GM04504 (cell line): ENCODE measurements at regions not wholly inside any gene's neighbourhood (a gene's known extent, or its start where the extent isn't known, plus 50 kb on each side); places are given as distances from the start of the nearest gene placed in this dataset.
"Not testable (repeated sequence)": the region's sequence is repeated elsewhere in the genome, so short reads cannot be mapped to it uniquely, and the experiment has no call there.

Experiments
- DNase-seq: peaks from one replicate; pipeline ENCODE4 v3.0.0-alpha.2; 2012; ENCODE audit warnings: low read depth

GRCh38 chr2:61675204-61675603, 137.0 kb upstream of the XPO1 start:
- no peak for DNase-seq

- DNase-seq: no peak
Observed at GRCh38 chr2:61671561-61672315, 133.6 kb upstream of the XPO1 start.

- DNase-seq: no peak
Observed at GRCh38 chr2:61670591-61671501, 132.7 kb upstream of the XPO1 start.

GRCh38 chr2:61664190-61664589, 126.0 kb upstream of the XPO1 start:
- no peak for DNase-seq

GRCh38 chr2:61662990-61663389, 124.8 kb upstream of the XPO1 start:
- DNase-seq: no peak

GRCh38 chr2:61660511-61661388, 122.6 kb upstream of the XPO1 start:
- no peak for DNase-seq

GRCh38 chr2:61658841-61659780, 121.0 kb upstream of the XPO1 start:
- no peak for DNase-seq

- DNase-seq: not testable (repeated sequence)
Observed at GRCh38 chr2:61649946-61650345, 111.8 kb upstream of the XPO1 start.

- DNase-seq: no peak
Observed at GRCh38 chr2:61649021-61649420, 110.9 kb upstream of the XPO1 start.

- DNase-seq: no peak
Observed at GRCh38 chr2:61647044-61647443, 108.9 kb upstream of the XPO1 start.

GRCh38 chr2:61645911-61646310, 107.8 kb upstream of the XPO1 start:
- DNase-seq: peak; percentile 55

- not testable (repeated sequence) for DNase-seq
Observed at GRCh38 chr2:61643153-61643552, 105.0 kb upstream of the XPO1 start.

GRCh38 chr2:61640406-61640805, 102.2 kb upstream of the XPO1 start:
- DNase-seq: no peak

GRCh38 chr2:61639721-61640120, 101.6 kb upstream of the XPO1 start:
- DNase-seq: no peak

- no peak for DNase-seq
Observed at GRCh38 chr2:61636686-61637085, 98.5 kb upstream of the XPO1 start.

GRCh38 chr2:61634512-61634911, 96.4 kb upstream of the XPO1 start:
- no peak for DNase-seq

GRCh38 chr2:61633250-61633649, 95.1 kb upstream of the XPO1 start:
- no peak for DNase-seq

- DNase-seq: no peak
Observed at GRCh38 chr2:61632276-61633169, 94.4 kb upstream of the XPO1 start.

GRCh38 chr2:61631321-61631720, 93.2 kb upstream of the XPO1 start:
- no peak for DNase-seq

GRCh38 chr2:61626827-61627226, 88.7 kb upstream of the XPO1 start:
- DNase-seq: no peak
